GM23338 (cell line): ENCODE measurements at regions not wholly inside any gene's neighbourhood (a gene's known extent, or its start where the extent isn't known, plus 50 kb on each side); places are given as distances from the start of the nearest gene placed in this dataset.
"Not testable (repeated sequence)": the region's sequence is repeated elsewhere in the genome, so short reads cannot be mapped to it uniquely, and the experiment has no call there.

ENCODE experiments used
- ATAC-seq: fragments of 200-7000 bp; cut with Tn5 transposase; 3 replicates; pipeline ENCODE4 v1.9.1; 2020
- DNase-seq: peaks from one replicate; pipeline ENCODE4 v3.0.0-alpha.2; 2015; ENCODE audit warnings: low spot score
- H2AFZ ChIP-seq: fragments of 200-600 bp; sonication (generic); 2 replicates; pipeline ENCODE4 v1.8.0; 2016; ENCODE audit warnings: antibody characterized with exemption, mild to moderate bottlenecking, moderate library complexity
- H3F3A ChIP-seq: fragments of 200-600 bp; sonication (generic); replicated peaks from 2 replicates; pipeline ENCODE4 v1.8.0; 2017; ENCODE audit warnings: antibody characterized with exemption, mixed run types, low read depth
- H3K27ac ChIP-seq: fragments of 200-600 bp; sonication (generic); 2 replicates; pipeline ENCODE4 v1.6.1; 2016; ENCODE audit warnings: low read depth
- H3K27me3 ChIP-seq: fragments of 200-600 bp; sonication (generic); 2 replicates; pipeline ENCODE4 v1.8.0; 2016; ENCODE audit warnings: mild to moderate bottlenecking, mixed run types, moderate library complexity; ENCODE audit not compliant: insufficient read depth
- H3K36me3 ChIP-seq: fragments of 200-600 bp; sonication (generic); 2 replicates; pipeline ENCODE4 v1.8.0; 2016; ENCODE audit warnings: mild to moderate bottlenecking; ENCODE audit not compliant: insufficient read depth
- H3K4me1 ChIP-seq: fragments of 200-600 bp; sonication (generic); 2 replicates; pipeline ENCODE4 v1.8.0; 2016; ENCODE audit warnings: mild to moderate bottlenecking, moderate library complexity; ENCODE audit not compliant: insufficient read depth
- H3K4me2 ChIP-seq: fragments of 200-600 bp; sonication (generic); 2 replicates; pipeline ENCODE4 v1.7.1; 2017; ENCODE audit warnings: mixed run types
- H3K4me3 ChIP-seq: fragments of 200-600 bp; sonication (generic); 2 replicates; pipeline ENCODE4 v1.6.1; 2016; ENCODE audit warnings: mixed run types
- H3K79me2 ChIP-seq: fragments of 200-600 bp; sonication (generic); replicated peaks from 2 replicates; pipeline ENCODE4 v1.8.0; 2017; ENCODE audit warnings: mild to moderate bottlenecking; ENCODE audit not compliant: insufficient read depth
- H3K9me2 ChIP-seq: fragments of 200-600 bp; sonication (generic); 2 replicates; pipeline ENCODE4 v1.8.0; 2017; ENCODE audit not compliant: insufficient read depth
- H4K20me1 ChIP-seq: fragments of 200-600 bp; sonication (generic); replicated peaks from 2 replicates; pipeline ENCODE4 v1.8.0; 2017; ENCODE audit warnings: mild to moderate bottlenecking; ENCODE audit not compliant: insufficient read depth
- H3K27ac Mint-ChIP-seq: 2 replicates; pipeline ENCODE4 v1.8.0; 2020; ENCODE audit warnings: inconsistent platforms, mild to moderate bottlenecking, moderate library complexity, mixed read lengths
- H3K27me3 Mint-ChIP-seq: 3 replicates; pipeline ENCODE4 v1.8.0; 2022; ENCODE audit warnings: low read depth, mild to moderate bottlenecking, moderate library complexity, mixed read lengths, inconsistent platforms; ENCODE audit not compliant: insufficient read depth, poor library complexity
- H3K36me3 Mint-ChIP-seq: 3 replicates; pipeline ENCODE4 v1.8.0; 2021; ENCODE audit warnings: low read depth, mild to moderate bottlenecking, inconsistent platforms, moderate library complexity, mixed read lengths
- H3K4me1 Mint-ChIP-seq: 3 replicates; pipeline ENCODE4 v1.8.0; 2020; ENCODE audit warnings: mild to moderate bottlenecking, inconsistent platforms, mixed read lengths
- H3K4me3 Mint-ChIP-seq: 3 replicates; pipeline ENCODE4 v1.8.0; 2021; ENCODE audit warnings: moderate library complexity, mild to moderate bottlenecking, inconsistent platforms, mixed read lengths
- H3K9me3 Mint-ChIP-seq: 3 replicates; pipeline ENCODE4 v1.8.0; 2020; ENCODE audit warnings: moderate library complexity, mild to moderate bottlenecking, inconsistent platforms, mixed read lengths
- CTCF ChIP-seq, 2 experiments: fragments of 200-600 bp in 1 of 2; sonication (generic) in 1 of 2; conservative IDR thresholded peaks; 2 replicates each; pipeline versions ENCODE4 v1.5.1 to v1.6.1; 2016 to 2017; ENCODE audit warnings: antibody characterized with exemption in 2 of 2, low read depth in 2 of 2, mild to moderate bottlenecking in 2 of 2, moderate library complexity in 1 of 2

GRCh38 chr2:90036335-90036734, 1344.9 kb downstream of the RPIA start:
- not testable (repeated sequence) for H3K27ac Mint-ChIP-seq, H3K27me3 Mint-ChIP-seq, H3K36me3 ChIP-seq, H3K79me2 ChIP-seq, H3K4me3 ChIP-seq, H3K9me2 ChIP-seq, H3F3A ChIP-seq, H3K27ac ChIP-seq, H3K36me3 Mint-ChIP-seq, H3K4me1 Mint-ChIP-seq, H3K4me3 Mint-ChIP-seq, H4K20me1 ChIP-seq, H2AFZ ChIP-seq, H3K4me1 ChIP-seq, ATAC-seq, H3K27me3 ChIP-seq, H3K4me2 ChIP-seq
- TF ChIP-seq CTCF (conservative IDR thresholded peaks at IDR 0.05; ENCODE audit: low read depth in 2 of 2) = peak; percentile 33 to 72
- peaks cover 71% of the 10 kb centered on the region for H3K9me3 Mint-ChIP-seq
- DNase-seq = peak; percentile 40

- H3K9me2 ChIP-seq, H4K20me1 ChIP-seq, H3K4me3 ChIP-seq, H3K27ac ChIP-seq, DNase-seq, H3K79me2 ChIP-seq, H3K36me3 Mint-ChIP-seq, H3F3A ChIP-seq, H3K36me3 ChIP-seq, H2AFZ ChIP-seq, H3K4me1 ChIP-seq, H3K27me3 ChIP-seq, H3K27ac Mint-ChIP-seq, H3K4me1 Mint-ChIP-seq, H3K27me3 Mint-ChIP-seq, H3K4me2 ChIP-seq, H3K4me3 Mint-ChIP-seq, ATAC-seq: not testable (repeated sequence)
- peaks cover 64% of the 10 kb centered on the region for H3K9me3 Mint-ChIP-seq
These were observed 1347.6 kb downstream of the RPIA start for GRCh38 chr2:90039093-90039492.

- H3K9me3 Mint-ChIP-seq = peaks cover 65% of the 10 kb centered on the region
- H3K4me3 Mint-ChIP-seq, H3K36me3 Mint-ChIP-seq, H3K4me3 ChIP-seq, DNase-seq, H4K20me1 ChIP-seq, ATAC-seq, H3K27ac ChIP-seq, H3K79me2 ChIP-seq, H3K27me3 ChIP-seq, H3K36me3 ChIP-seq, H3K9me2 ChIP-seq, H2AFZ ChIP-seq, H3F3A ChIP-seq, H3K27me3 Mint-ChIP-seq, H3K4me2 ChIP-seq, H3K27ac Mint-ChIP-seq, H3K4me1 Mint-ChIP-seq, H3K4me1 ChIP-seq: not testable (repeated sequence)
These were observed 1356.3 kb downstream of the RPIA start for GRCh38 chr2:90047776-90048175.

GRCh38 chr2:90052113-90052631, 1360.7 kb downstream of the RPIA start:
- not testable (repeated sequence) for ATAC-seq, H3K36me3 Mint-ChIP-seq, H2AFZ ChIP-seq, H3K27ac Mint-ChIP-seq, H3K27ac ChIP-seq, H3F3A ChIP-seq, H3K27me3 Mint-ChIP-seq, H3K4me2 ChIP-seq, H3K79me2 ChIP-seq, DNase-seq, H3K4me3 Mint-ChIP-seq, H3K4me1 ChIP-seq, H3K4me3 ChIP-seq, H4K20me1 ChIP-seq, H3K36me3 ChIP-seq, H3K9me2 ChIP-seq, H3K4me1 Mint-ChIP-seq, H3K27me3 ChIP-seq
- peaks cover 60% of the 10 kb centered on the region for H3K9me3 Mint-ChIP-seq
